ELF-1 (cell line): ENCODE measurements at regions not wholly inside any gene's neighbourhood (a gene's known extent, or its start where the extent isn't known, plus 50 kb on each side); places are given as distances from the start of the nearest gene placed in this dataset.
"Not testable (repeated sequence)": the region's sequence is repeated elsewhere in the genome, so short reads cannot be mapped to it uniquely, and the experiment has no call there.

Experiments
- DNase-seq: peaks from one replicate; pipeline ENCODE4 v3.0.0-alpha.2; 2016; ENCODE audit warnings: low read depth, low spot score

- DNase-seq: no peak
These were observed 87.2 kb upstream of the CTBP2 start for GRCh38 chr10:125247576-125247975.

DNA sequence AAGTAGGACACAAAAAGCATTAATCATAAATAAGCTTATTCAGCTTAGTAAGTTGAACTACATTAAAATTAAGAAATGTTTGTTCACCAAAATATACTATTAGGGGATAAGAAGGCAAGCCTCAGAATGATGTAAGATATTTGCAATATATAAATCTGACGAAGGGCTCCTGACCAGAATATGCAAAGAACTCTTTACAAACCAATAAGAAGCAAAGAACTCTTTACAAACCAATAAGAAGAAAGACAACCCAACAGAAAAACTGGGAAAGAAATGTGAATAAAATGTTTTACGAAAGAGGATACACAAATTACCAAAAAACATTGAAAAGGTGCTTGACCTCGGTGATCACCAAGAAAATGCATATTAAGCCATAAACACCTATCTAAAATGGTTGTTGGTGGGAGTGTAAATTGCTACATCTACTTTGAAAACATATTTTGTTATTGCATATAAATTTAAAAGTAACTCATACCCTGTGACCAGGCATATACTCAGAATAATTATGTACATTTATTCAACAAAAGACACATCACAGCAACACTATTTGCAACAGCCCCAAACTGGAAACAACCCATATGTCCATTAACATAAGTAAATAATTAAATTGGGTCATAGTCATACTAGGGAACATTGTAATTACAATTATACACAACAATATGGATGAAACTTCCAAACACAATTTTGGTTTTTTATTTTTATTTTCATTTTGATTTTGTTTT, 83.3 kb upstream of the CTBP2 start:
- no peak for DNase-seq

GRCh38 chr10:125238682-125239081, 78.3 kb upstream of the CTBP2 start:
- DNase-seq: no peak

- DNase-seq: no peak
These were observed 75.7 kb upstream of the CTBP2 start for GRCh38 chr10:125236091-125236490.

GRCh38 chr10:125235093-125236069, 75.0 kb upstream of the CTBP2 start:
- no peak for DNase-seq

DNA sequence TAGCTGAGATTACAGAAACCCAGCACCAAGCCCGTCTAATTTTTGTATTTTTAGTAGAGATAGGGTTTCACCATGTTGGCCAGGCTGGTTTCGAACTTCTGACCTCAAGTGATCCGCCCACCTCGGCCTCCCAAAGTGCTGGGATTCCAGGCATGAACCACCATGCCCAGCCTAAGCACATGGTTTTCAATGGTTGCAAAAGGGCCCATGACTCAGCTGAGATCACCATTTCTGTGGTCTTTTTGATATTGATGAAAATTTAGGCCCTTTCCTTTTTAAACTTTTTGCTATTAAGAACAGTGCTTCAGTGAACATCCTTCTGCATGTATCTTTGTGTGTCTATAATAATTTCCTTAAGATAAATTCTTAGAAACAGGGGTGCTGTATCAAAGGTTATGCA, 74.2 kb upstream of the CTBP2 start:
- not testable (repeated sequence) for DNase-seq

DNA sequence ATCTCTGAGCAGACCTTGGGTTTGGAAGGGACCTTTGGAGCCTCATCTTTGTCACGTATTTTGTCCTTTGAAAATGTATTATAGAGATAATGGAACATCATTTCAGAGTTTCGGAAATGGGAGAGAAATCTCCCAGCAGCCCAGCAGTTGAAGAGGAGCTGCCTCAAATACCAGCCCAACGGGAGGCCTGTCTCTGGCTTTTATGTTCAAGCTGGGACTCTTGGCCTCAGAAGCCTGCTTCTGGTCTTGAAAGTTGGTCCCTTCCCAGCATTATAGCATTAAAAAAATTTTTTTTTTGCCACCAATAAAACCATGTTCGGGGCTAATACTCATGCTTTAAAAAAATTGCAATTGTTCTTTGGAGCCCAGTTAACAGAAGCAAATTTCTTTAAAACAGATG, 73.4 kb upstream of the CTBP2 start:
- no peak for DNase-seq

DNA sequence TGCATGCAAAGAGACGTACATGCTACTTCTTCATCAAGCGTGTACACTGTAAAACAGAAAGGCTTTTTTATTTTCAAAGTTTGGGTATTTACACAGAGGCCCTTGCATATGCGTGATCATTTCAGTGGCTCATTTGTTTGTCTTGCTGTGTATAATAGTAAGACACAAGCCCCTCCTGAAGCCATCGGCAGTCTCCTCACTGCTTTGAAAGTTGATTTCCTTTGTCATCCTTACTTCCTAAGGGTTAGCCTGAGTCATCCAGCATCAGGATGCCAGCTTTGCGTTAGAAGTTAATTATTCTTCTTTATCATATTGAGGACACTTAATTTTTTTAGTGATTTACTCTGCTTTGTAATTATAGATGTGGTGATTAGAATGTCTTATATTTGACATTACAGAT, 72.5 kb upstream of the CTBP2 start:
- DNase-seq: no peak

DNA sequence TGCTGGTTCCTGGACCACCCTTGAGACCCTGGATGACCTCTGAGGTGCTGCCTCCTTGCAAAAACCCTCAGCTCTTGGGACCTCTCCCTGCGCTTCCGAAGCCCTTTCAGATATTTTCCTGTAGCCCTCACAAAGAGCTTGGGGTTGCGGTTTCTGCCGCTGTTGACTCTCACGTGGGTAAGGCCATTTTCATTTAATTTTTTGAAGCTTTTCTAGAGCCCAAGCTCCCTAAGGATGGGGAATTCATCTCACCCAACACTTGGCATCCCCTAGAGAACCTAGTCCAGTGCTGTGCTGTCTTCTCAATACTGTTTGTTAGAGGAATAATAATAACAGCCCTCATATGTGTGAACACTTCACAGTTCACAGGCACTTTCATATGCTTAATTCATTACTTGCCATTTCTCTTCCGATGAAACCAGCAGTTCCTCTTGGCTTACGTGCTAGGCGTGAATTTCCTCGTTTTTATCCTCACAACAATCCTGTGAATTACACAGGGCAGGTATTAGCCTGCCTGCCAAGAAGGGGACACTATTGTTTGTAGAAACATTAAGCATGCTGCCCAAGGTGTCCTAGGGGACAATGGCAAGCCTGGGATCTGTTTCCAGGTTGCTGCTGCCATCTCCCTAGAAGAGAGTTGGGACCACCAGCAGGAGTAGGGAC, 71.6 kb upstream of the CTBP2 start:
- no peak for DNase-seq

DNA sequence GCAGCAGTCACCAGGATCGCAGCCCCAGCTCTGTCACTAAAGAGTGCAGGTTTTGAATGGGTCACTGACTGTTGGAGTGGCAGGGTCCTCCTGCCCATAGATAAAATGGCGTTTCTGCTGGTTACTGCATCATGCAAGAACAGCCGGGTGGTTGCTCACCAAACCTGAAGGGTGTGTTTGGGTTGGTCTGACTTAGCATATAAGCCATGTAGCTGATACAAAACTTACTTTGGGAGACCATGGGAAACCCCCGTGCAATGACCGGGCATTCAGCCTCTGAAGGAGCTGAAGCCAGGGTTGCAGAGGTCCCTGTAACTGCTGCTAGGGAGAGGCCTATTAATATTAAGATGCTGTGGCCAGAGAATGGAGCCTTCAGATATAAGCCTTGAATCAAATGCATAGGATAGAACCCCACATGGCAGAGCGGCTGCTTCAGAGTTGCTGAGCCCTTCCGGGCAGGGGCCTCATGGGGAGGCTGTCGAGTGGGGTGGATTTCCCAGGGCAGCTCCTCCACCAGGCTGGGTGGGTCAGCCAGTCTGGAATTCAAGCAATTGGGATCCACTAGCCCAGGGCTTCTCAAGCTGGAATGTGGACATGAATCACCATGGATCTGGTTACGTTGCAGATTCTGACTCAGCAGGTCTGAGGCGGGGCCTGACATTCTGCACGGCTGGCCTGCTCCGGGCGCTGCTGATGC, 70.9 kb upstream of the CTBP2 start:
- DNase-seq: peak; percentile 96

GRCh38 chr10:125230251-125230650, 69.9 kb upstream of the CTBP2 start:
- DNase-seq: no peak

- not testable (repeated sequence) for DNase-seq
These were observed 68.0 kb upstream of the CTBP2 start for GRCh38 chr10:125228245-125228940.

DNA sequence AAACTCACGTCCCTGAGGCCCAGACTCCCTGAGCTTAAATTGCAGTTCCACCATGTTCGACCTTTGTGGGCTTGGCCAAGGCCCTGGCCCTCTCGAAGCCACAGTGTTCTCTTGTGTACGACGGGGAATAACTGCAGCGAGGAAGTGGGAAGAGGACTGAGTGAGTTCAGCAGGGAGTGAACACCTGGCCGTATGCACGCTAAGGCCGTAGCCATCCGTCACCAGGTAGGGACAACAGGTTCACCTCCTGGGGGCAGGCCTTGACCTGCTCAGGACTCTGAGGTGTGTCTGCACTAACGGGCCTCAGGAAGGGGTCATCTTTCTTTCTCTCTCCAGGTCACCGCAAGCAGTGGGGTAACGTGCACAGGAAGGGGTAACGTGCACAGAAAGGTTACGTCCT, 67.2 kb upstream of the CTBP2 start:
- no peak for DNase-seq

GRCh38 chr10:125226823-125227222, 66.5 kb upstream of the CTBP2 start:
- no peak for DNase-seq

DNA sequence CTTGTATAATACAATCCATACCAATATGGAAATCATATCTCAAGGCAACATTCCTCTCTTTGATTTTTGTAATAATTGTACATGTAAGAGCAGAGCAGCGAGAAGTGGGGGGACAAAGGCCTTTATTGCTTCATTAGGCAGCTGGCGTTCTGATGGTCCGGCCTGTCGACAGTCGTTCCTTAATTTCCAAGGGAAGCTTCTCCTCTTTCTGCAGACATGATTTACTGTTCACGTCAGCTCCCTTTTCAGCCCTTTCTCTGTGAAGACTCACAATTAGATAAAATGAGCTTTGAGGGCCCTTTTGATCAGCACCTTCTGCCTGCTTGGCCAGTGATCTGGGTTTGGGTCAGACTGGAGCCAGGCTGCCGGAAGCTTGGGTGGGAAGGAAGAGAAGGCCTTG, 65.6 kb upstream of the CTBP2 start:
- DNase-seq: no peak

DNA sequence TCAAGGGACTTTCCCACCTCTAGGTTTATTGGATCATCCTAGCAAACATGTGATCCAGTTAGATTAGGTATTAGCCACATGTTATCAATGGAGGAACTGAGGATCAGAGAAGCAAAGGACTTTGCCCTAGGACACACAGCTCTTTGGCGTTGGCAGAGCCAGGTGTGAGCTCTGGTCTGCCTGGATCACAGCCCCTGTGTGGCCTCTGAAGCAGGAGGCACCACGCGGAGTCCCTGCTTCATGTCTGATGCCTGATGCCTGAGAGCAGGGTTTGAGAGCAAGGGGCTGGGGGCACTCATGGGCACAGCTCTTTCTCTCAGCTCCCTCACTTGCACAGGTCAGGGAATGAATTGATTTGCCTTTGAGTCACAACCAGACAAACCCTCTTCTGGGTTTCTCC, 64.7 kb upstream of the CTBP2 start:
- DNase-seq: no peak

DNA sequence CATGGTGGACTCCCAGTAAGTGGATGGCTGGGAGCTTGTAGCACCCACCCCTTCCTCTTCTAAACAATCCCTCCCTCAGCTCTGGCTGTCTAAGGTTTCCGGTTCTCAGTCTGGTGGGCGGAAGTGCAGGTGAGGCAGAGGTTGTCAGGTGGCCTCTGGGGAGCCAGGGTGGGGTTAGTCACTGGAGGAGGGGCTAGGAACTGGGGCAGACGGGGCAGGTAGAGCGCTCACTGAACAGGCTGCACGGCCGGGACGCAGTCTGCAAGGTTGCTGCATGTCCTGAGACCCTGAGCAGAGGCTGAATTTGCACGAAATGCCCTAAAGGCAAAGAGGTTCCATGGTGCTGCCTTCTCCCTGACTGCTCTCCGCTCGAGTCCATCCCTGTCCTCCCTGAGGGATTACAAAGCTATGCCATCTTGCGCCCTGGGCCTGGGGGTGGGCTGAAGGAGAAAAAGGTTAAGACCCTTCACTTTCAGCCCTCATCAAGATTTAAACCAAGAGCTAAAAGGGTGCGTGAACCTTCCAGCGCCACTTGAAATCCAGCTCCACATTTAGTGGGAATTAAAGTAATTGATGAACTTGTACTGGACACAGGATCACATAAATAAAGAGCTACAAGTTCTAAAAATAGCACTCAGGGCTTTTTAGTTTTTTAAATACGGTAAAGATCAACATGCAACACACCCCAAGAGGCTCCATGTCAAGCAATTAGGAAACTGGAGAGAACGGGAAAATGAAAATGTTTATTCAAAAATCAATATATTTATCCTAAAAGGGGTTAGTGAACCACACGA, 62.3 kb upstream of the CTBP2 start:
- peak; percentile 81 for DNase-seq

DNA sequence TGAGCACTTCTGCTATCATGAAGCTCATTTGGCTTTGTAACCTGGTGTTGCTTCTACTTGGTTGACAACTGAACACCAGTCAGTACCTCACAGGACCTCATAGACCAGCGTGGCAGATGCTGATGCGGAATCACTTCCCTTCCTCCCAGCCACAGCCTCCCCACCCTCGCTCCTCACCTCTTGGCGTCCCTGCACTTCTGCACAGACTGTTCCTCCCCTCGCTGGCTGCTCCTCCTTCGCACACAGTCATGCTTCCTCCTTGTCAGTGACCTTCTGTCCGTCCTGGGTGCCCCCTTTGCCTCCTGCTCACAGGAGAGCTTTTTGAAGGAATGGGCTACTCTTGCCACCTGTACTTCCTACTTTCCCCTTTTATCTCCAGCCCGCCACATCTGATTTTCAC, 61.4 kb upstream of the CTBP2 start:
- DNase-seq: no peak

DNA sequence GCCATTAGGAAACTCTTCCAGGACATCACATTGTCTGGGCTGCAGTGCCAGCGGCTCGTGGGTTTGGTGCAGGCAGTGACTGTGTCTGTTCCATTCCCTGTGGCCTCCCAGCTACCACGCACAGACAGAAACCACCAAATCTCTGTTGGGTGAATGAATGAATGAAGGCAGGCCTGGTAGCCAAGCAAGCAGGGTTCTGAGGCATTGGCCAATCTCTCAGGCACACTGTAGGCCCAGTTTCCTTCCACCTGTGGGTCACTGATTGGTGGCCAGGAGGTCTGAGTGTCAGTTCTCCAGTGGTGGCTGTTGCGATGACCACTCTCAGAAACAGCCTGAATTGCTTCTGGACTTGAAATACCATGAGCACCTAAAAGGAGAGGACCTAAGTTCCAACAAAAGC, 59.4 kb upstream of the CTBP2 start:
- DNase-seq: no peak

DNA sequence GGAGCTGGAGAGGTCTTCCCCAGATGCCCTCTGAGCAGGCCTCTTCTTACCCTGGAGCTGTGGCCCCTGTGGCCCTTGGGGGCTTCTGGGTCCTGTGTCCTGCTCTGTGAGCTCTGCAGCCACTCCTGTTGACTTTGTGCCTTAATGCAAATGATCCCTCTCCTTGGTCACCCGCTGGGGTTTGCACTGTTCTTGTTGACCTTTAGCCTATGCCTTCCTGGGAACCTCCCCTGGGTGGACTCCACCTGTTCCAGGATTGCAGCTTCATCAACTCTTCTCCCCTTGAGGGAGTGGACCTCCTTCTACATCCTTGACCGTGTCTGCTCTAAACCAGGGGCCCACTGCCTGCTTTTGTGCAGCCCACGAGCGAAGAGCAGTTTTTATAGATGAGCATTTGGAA, 58.6 kb upstream of the CTBP2 start:
- no peak for DNase-seq
